ENCODE measurements at regions not wholly inside any gene's neighbourhood (a gene's known extent, or its start where the extent isn't known, plus 50 kb on each side); places are given as distances from the start of the nearest gene placed in this dataset.
"Not testable (repeated sequence)": the region's sequence is repeated elsewhere in the genome, so short reads cannot be mapped to it uniquely, and the experiment has no call there.

GRCh38 chr10:37721100-37721499 is 136.3 kb downstream of the ZNF248 start:
- Histone ChIP-seq H3K36me3 (replicated peaks in 1 of 2; ENCODE audit: control extremely low read depth in 1 of 2, control insufficient read depth in 1 of 2, extremely low read depth in 1 of 2, insufficient read depth in 2 of 2, low read length in 1 of 2) (no peaks in the 10 kb centered on the region), H2AFZ (ENCODE audit: insufficient read depth, low read depth, low read length, poor library complexity, severe bottlenecking) (no peak overlapping the region), H3K9me3 (ENCODE audit: control extremely low read depth in 1 of 3, control insufficient read depth in 2 of 3, insufficient read depth in 1 of 3, low read length in 2 of 3) (peaks cover 0 to 15% (median 0%) of the 10 kb centered on the region in 3 donors), H3K27ac (ENCODE audit: low read length in 2 of 2) (no peak overlapping the region), H4K20me1 (ENCODE audit: control insufficient read depth, insufficient read depth, low read length, poor library complexity, severe bottlenecking) (no peaks in the 10 kb centered on the region), H3K4me3 (ENCODE audit: control extremely low read depth in 1 of 5, extremely low read depth in 1 of 5, insufficient read depth in 1 of 5, low read depth in 2 of 5, low read length in 4 of 5) (no peak overlapping the region), H3K27me3 (replicated peaks in 1 of 4; ENCODE audit: control extremely low read depth in 1 of 4, control insufficient read depth in 3 of 4, insufficient read depth in 4 of 4, low read length in 3 of 4) (no peaks in the 10 kb centered on the region), H3K79me2 (ENCODE audit: control insufficient read depth, insufficient read depth, low read length) (no peaks in the 10 kb centered on the region), H3K4me2 (replicated peaks; ENCODE audit: low read depth, low read length, poor library complexity, severe bottlenecking) (no peak overlapping the region), H3K9ac (ENCODE audit: low read length) (no peak overlapping the region), H3K4me1 (ENCODE audit: control insufficient read depth in 2 of 2, insufficient read depth in 2 of 2, low read length in 2 of 2) (no peaks in the 10 kb centered on the region)
- ATAC-seq (ENCODE audit: low read depth) (no peak), DNase-seq (no peak)
- Mint-ChIP-seq H3K27me3 (no peaks in the 10 kb centered on the region), H3K4me3 (no peak overlapping the region), H3K4me1 (no peaks in the 10 kb centered on the region), H3K9me3 (ENCODE audit: insufficient read depth) (peaks cover 11% of the 10 kb centered on the region), H3K27ac (no peak overlapping the region)
- ChIA-PET CTCF (no interaction called here), POLR2A (no interaction called here)
- WGBS (ENCODE audit: insufficient coverage) = 73% methylated on average over 3 of the region's 3 CpGs
- no peak for TF ChIP-seq EZH2 (IDR thresholded peaks at IDR 0.05; ENCODE audit: borderline replicate concordance, insufficient read depth, low read depth, low read length, poor library complexity, severe bottlenecking)
- TF ChIP-seq CTCF (IDR thresholded peaks at IDR 0.05) = no peak
- intact Hi-C loops (cut with micrococcal nuclease) = no loop called here

GRCh38 chr10:37718060-37718459 is 139.3 kb downstream of the ZNF248 start:
- H3K4me3 ChIP-seq (ENCODE audit: control extremely low read depth in 1 of 5, extremely low read depth in 1 of 5, insufficient read depth in 1 of 5, low read depth in 2 of 5, low read length in 4 of 5); H3K27ac ChIP-seq (ENCODE audit: low read length in 2 of 2); H3K4me2 ChIP-seq (replicated peaks; ENCODE audit: low read depth, low read length, poor library complexity, severe bottlenecking); H3K4me1 Mint-ChIP-seq; ATAC-seq (ENCODE audit: low read depth); H3K4me3 Mint-ChIP-seq; H3K27me3 ChIP-seq (replicated peaks in 1 of 4; ENCODE audit: control extremely low read depth in 1 of 4, control insufficient read depth in 3 of 4, insufficient read depth in 4 of 4, low read length in 3 of 4); H4K20me1 ChIP-seq (ENCODE audit: control insufficient read depth, insufficient read depth, low read length, poor library complexity, severe bottlenecking); POLR2A ChIA-PET; CTCF ChIA-PET; H3K27me3 Mint-ChIP-seq; DNase-seq; intact Hi-C loops (cut with micrococcal nuclease); H3K79me2 ChIP-seq (ENCODE audit: control insufficient read depth, insufficient read depth, low read length); H3K27ac Mint-ChIP-seq; H3K4me1 ChIP-seq (ENCODE audit: control insufficient read depth in 2 of 2, insufficient read depth in 2 of 2, low read length in 2 of 2); H3K9ac ChIP-seq (ENCODE audit: low read length); H3K36me3 ChIP-seq (replicated peaks in 1 of 2; ENCODE audit: control extremely low read depth in 1 of 2, control insufficient read depth in 1 of 2, extremely low read depth in 1 of 2, insufficient read depth in 2 of 2, low read length in 1 of 2); H2AFZ ChIP-seq (ENCODE audit: insufficient read depth, low read depth, low read length, poor library complexity, severe bottlenecking): not testable (repeated sequence)
- peaks cover 11% of the 10 kb centered on the region for H3K9me3 Mint-ChIP-seq (ENCODE audit: insufficient read depth)
- WGBS (ENCODE audit: insufficient coverage) = 75% methylated on average over 4 of the region's 6 CpGs
- H3K9me3 ChIP-seq (ENCODE audit: control extremely low read depth in 1 of 3, control insufficient read depth in 2 of 3, insufficient read depth in 1 of 3, low read length in 2 of 3) = peaks cover 0 to 18% (median 0%) of the 10 kb centered on the region in 3 donors
